SU-DHL-6 (cell line): ENCODE measurements at regions not wholly inside any gene's neighbourhood (a gene's known extent, or its start where the extent isn't known, plus 50 kb on each side); places are given as distances from the start of the nearest gene placed in this dataset.
"Not testable (repeated sequence)": the region's sequence is repeated elsewhere in the genome, so short reads cannot be mapped to it uniquely, and the experiment has no call there.

Experiments
- H2AFZ ChIP-seq: fragments of 200-600 bp; sonication (generic); 2 replicates; pipeline ENCODE4 v1.6.1; 2014; ENCODE audit warnings: low read depth, mild to moderate bottlenecking, moderate library complexity, mixed read lengths, antibody characterized with exemption, low read length; ENCODE audit not compliant: severe bottlenecking
- H3F3A ChIP-seq: fragments of 200-600 bp; shearing (Covaris generic); 2 replicates; pipeline ENCODE4 v1.6.0; 2016; ENCODE audit warnings: antibody characterized with exemption, mild to moderate bottlenecking; ENCODE audit not compliant: insufficient read depth
- H3K27ac ChIP-seq: fragments of 200-600 bp; sonication (generic); 2 replicates; pipeline ENCODE4 v1.5.1; 2016; ENCODE audit warnings: low read depth, mild to moderate bottlenecking, low read length, moderate library complexity, mixed read lengths
- H3K27me3 ChIP-seq: fragments of 200-600 bp; sonication (generic), shearing (Covaris generic); 2 replicates; pipeline ENCODE4 v1.6.0; 2014; ENCODE audit warnings: mild to moderate bottlenecking, low read length
- H3K36me3 ChIP-seq: fragments of 200-600 bp; sonication (generic); 2 replicates; pipeline ENCODE4 v1.6.1; 2014; ENCODE audit warnings: mild to moderate bottlenecking, low read length, mixed read lengths
- H3K4me2 ChIP-seq: fragments of 300-600, 200-600 bp; shearing (Covaris generic), sonication (generic); 2 replicates; pipeline ENCODE4 v1.6.0; 2014; ENCODE audit warnings: low read length, low read depth, mild to moderate bottlenecking; ENCODE audit not compliant: poor library complexity, severe bottlenecking
- H3K4me3 ChIP-seq: fragments of 200-600 bp; sonication (generic); 2 replicates; pipeline ENCODE4 v1.5.1; 2014; ENCODE audit warnings: antibody characterized with exemption, low read length, mild to moderate bottlenecking, mixed read lengths; ENCODE audit not compliant: insufficient read depth, poor library complexity, severe bottlenecking
- H3K79me2 ChIP-seq: fragments of 200-600 bp; sonication (generic); 2 replicates; pipeline ENCODE4 v1.6.1; 2014; ENCODE audit warnings: mild to moderate bottlenecking, low read length, moderate library complexity; ENCODE audit not compliant: insufficient read depth
- H3K9ac ChIP-seq: fragments of 200-600 bp; sonication (generic); 2 replicates; pipeline ENCODE4 v1.7.0; 2014; ENCODE audit warnings: mild to moderate bottlenecking, low read length
- H3K9me2 ChIP-seq: fragments of 200-600 bp; sonication (generic); replicated peaks from 2 replicates; pipeline ENCODE4 v1.6.1; 2014; ENCODE audit warnings: low read length; ENCODE audit not compliant: insufficient read depth
- H3K9me3 ChIP-seq: fragments of 200-600 bp; sonication (generic); 2 replicates; pipeline ENCODE4 v1.6.1; 2014; ENCODE audit warnings: low read length, mixed read lengths; ENCODE audit not compliant: insufficient read depth
- H4K20me1 ChIP-seq: fragments of 200-600 bp; sonication (generic); 2 replicates; pipeline ENCODE4 v1.6.1; 2014; ENCODE audit warnings: low read depth, mild to moderate bottlenecking, antibody characterized with exemption, low read length, moderate library complexity, mixed read lengths
- CTCF ChIP-seq: fragments of 200-600 bp; sonication (generic); IDR thresholded peaks from one replicate; pipeline ENCODE4 v1.5.1; 2017; ENCODE audit warnings: antibody characterized with exemption, mild to moderate bottlenecking, low read length, moderate library complexity; ENCODE audit not compliant: insufficient read depth, poor library complexity, severe bottlenecking
- EZH2phosphoT487 ChIP-seq: fragments of 200-600 bp; sonication (generic), shearing (Covaris generic); conservative IDR thresholded peaks from 2 replicates; pipeline ENCODE4 v1.6.1; 2018; ENCODE audit warnings: mild to moderate bottlenecking, antibody characterized with exemption, low read length, moderate library complexity, mixed read lengths

DNA sequence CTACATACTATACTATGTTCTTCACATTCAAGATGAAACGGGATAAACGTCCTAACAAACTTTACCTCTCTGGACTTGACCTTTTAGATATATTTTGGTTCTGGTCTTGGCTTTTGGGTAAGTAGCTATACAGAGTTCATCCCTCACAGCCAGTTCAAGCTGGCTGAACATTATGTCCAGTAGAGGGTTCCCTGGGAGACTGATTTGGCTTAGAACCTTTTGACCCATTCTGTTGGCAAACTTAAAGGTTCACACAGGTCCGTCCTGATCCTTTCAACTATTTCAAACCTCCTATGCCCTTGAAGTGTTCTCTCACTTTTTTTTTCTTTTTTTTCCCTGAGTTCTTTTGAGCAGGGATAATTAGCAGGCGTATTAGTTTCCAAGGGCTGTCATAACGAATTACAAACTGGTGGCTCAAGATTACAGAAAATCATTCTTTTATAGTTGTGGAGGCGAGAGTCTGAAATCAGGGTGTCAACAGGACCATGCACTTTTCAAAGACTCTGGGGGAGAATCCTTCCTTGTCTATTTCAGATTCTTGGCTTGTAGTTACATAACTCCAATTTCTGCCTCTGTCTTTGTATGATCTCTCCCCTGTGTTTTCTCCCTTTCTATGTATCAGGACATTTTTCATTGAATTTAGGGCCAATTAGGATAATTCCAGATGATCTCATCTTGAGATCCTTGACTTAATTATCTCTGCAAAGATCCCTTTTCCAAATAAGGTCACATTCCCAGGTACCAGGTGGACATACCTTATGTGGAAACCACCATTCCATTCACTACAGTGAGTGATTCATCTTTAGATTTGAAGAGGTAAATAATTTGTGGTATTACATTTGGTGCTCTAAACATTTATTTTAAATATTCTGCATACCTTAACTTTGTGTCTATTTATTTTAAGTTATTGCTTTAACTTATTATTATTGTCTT lies 257.4 kb upstream of the USP25 start:
- no peaks in the 10 kb centered on the region for H4K20me1 ChIP-seq
- H3K9ac ChIP-seq = no peak overlapping the region
- no peak overlapping the region for H3K27ac ChIP-seq
- no peaks in the 10 kb centered on the region for H3K9me2 ChIP-seq
- H3K9me3 ChIP-seq = no peaks in the 10 kb centered on the region
- no peaks in the 10 kb centered on the region for H3K27me3 ChIP-seq
- no peaks in the 10 kb centered on the region for H3K36me3 ChIP-seq
- TF ChIP-seq EZH2phosphoT487 (no peak), CTCF (no peak)
- no peak overlapping the region for H3K4me2 ChIP-seq
- no peak overlapping the region for H2AFZ ChIP-seq
- H3F3A ChIP-seq = no peaks in the 10 kb centered on the region
- no peak overlapping the region for H3K4me3 ChIP-seq
- H3K79me2 ChIP-seq = no peaks in the 10 kb centered on the region

GRCh38 chr21:15477773-15478172 lies 252.0 kb upstream of the USP25 start:
- H3K79me2 ChIP-seq, H3K36me3 ChIP-seq, H3K4me3 ChIP-seq, H2AFZ ChIP-seq, H3K27ac ChIP-seq, H3K9me2 ChIP-seq, H3K4me2 ChIP-seq, H3K27me3 ChIP-seq, H3F3A ChIP-seq, H3K9ac ChIP-seq, H4K20me1 ChIP-seq, H3K9me3 ChIP-seq: not testable (repeated sequence)

DNA sequence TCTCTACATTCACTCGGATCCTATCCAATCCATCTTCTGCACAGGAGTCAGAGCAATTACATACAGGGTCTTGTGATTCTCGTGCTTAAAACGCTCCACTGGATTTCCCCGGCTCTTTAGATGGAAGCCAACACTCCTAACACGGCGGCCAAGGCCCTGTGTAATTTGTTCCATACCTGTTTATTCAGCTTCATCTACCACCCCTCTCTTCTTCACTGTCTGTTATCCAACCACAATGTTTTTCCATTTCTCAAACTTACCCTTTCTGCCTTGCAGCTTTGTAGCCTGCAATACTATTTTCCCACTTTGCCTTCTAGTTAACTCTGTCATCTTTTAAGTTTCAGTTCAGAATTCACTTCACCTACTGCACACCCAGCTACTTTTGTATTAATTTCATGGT lies 249.6 kb upstream of the USP25 start:
- Histone ChIP-seq H3K9me2 (no peaks in the 10 kb centered on the region), H3K27me3 (no peaks in the 10 kb centered on the region), H3K36me3 (no peaks in the 10 kb centered on the region), H3K9ac (no peak overlapping the region), H3F3A (no peaks in the 10 kb centered on the region), H4K20me1 (no peaks in the 10 kb centered on the region), H3K4me3 (no peak overlapping the region), H3K27ac (no peak overlapping the region), H2AFZ (no peak overlapping the region), H3K4me2 (no peak overlapping the region), H3K79me2 (no peaks in the 10 kb centered on the region), H3K9me3 (no peaks in the 10 kb centered on the region)
- TF ChIP-seq EZH2phosphoT487 (no peak), CTCF (no peak)

DNA sequence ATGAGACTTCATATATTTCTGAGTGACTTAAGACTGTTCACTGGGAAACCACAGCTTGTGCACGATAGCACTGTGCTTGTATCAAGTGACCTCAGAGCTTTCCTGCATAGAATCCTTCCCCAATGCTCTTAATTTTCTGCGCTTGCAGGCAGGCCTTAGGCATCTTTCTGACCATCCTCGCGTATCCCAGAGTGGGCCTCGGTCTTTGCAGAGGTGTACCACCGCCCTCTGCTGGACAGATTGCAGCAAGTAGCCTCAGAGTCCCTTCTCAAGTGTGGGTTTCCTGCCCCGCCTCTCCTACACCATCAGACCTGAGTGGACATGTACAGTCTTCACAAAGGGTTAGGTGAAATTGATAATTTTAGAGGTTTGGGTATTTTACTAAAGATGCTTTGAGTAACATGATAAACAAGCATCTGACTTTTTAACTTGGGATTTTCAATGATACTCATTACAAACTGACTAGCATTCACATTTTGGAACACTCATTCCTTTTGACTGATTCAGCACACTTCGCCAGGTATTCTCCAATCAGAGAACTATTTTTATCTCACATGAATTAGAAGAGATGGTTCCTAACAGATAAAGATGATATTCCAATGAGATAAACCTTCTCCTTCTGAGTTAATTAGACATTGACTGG lies 246.5 kb upstream of the USP25 start:
- no peaks in the 10 kb centered on the region for H3K27me3 ChIP-seq
- H3K36me3 ChIP-seq = no peaks in the 10 kb centered on the region
- H3K9me3 ChIP-seq = no peaks in the 10 kb centered on the region
- no peak overlapping the region for H3K27ac ChIP-seq
- no peak overlapping the region for H3K4me3 ChIP-seq
- no peaks in the 10 kb centered on the region for H3K9me2 ChIP-seq
- H3K79me2 ChIP-seq = no peaks in the 10 kb centered on the region
- no peaks in the 10 kb centered on the region for H4K20me1 ChIP-seq
- peak overlapping the region; percentile 28 for H2AFZ ChIP-seq
- TF ChIP-seq EZH2phosphoT487 (no peak), CTCF (peak; percentile 86)
- H3K4me2 ChIP-seq = no peak overlapping the region
- no peak overlapping the region for H3K9ac ChIP-seq
- H3F3A ChIP-seq = no peaks in the 10 kb centered on the region
